ENCODE measurements at regions not wholly inside any gene's neighbourhood (a gene's known extent, or its start where the extent isn't known, plus 50 kb on each side); places are given as distances from the start of the nearest gene placed in this dataset.

- H3K4me1 ChIP-seq (ENCODE audit: insufficient read depth, low read length, severe bottlenecking): no peaks in the 10 kb centered on the region
- no peak overlapping the region for H3K9ac ChIP-seq (ENCODE audit: low read length)
- no peak overlapping the region for H3K27ac ChIP-seq (ENCODE audit: low read depth, low read length, poor library complexity, severe bottlenecking)
- no peaks in the 10 kb centered on the region for H3F3A ChIP-seq (ENCODE audit: insufficient read depth, low read length)
- TF ChIP-seq CTCF (IDR thresholded peaks at IDR 0.05; ENCODE audit: low read length) (no peak), EZH2 (IDR thresholded peaks at IDR 0.05; ENCODE audit: borderline replicate concordance, low read length) (no peak)
- no peak overlapping the region for H3K4me3 ChIP-seq (ENCODE audit: low read depth, low read length, poor library complexity, severe bottlenecking)
- H3K36me3 ChIP-seq (ENCODE audit: insufficient read depth, low read length): no peaks in the 10 kb centered on the region
- no peaks in the 10 kb centered on the region for H3K9me2 ChIP-seq (ENCODE audit: low read depth, low read length)
- no peak overlapping the region for H2AFZ ChIP-seq (ENCODE audit: low read length)
- no peaks in the 10 kb centered on the region for H3K27me3 ChIP-seq (ENCODE audit: insufficient read depth, low read length)
- no peaks in the 10 kb centered on the region for H3K9me3 ChIP-seq (ENCODE audit: low read length)
- no peaks in the 10 kb centered on the region for H4K20me1 ChIP-seq (ENCODE audit: insufficient read depth, low read length)
- H3K79me2 ChIP-seq (ENCODE audit: insufficient read depth, low read length): no peaks in the 10 kb centered on the region
- H3K4me2 ChIP-seq (ENCODE audit: low read length): no peak overlapping the region
Measured at GRCh38 chr12:87925021-87925420, 104.2 kb downstream of the C12orf50 start.

GRCh38 chr12:87924149-87924548 is 105.1 kb downstream of the C12orf50 start:
- H3K9me3 ChIP-seq (ENCODE audit: low read length): no peaks in the 10 kb centered on the region
- no peak overlapping the region for H3K27ac ChIP-seq (ENCODE audit: low read depth, low read length, poor library complexity, severe bottlenecking)
- H3K36me3 ChIP-seq (ENCODE audit: insufficient read depth, low read length): no peaks in the 10 kb centered on the region
- no peak overlapping the region for H3K9ac ChIP-seq (ENCODE audit: low read length)
- H3K27me3 ChIP-seq (ENCODE audit: insufficient read depth, low read length): no peaks in the 10 kb centered on the region
- no peaks in the 10 kb centered on the region for H3K79me2 ChIP-seq (ENCODE audit: insufficient read depth, low read length)
- TF ChIP-seq CTCF (IDR thresholded peaks at IDR 0.05; ENCODE audit: low read length): no peak
- TF ChIP-seq EZH2 (IDR thresholded peaks at IDR 0.05; ENCODE audit: borderline replicate concordance, low read length): no peak
- no peak overlapping the region for H3K4me3 ChIP-seq (ENCODE audit: low read depth, low read length, poor library complexity, severe bottlenecking)
- no peak overlapping the region for H2AFZ ChIP-seq (ENCODE audit: low read length)
- no peaks in the 10 kb centered on the region for H3K4me1 ChIP-seq (ENCODE audit: insufficient read depth, low read length, severe bottlenecking)
- H3F3A ChIP-seq (ENCODE audit: insufficient read depth, low read length): no peaks in the 10 kb centered on the region
- H3K4me2 ChIP-seq (ENCODE audit: low read length): no peak overlapping the region
- no peaks in the 10 kb centered on the region for H4K20me1 ChIP-seq (ENCODE audit: insufficient read depth, low read length)
- no peaks in the 10 kb centered on the region for H3K9me2 ChIP-seq (ENCODE audit: low read depth, low read length)

GRCh38 chr12:87923361-87923760 is 105.8 kb downstream of the C12orf50 start:
- Histone ChIP-seq H2AFZ (ENCODE audit: low read length) (no peak overlapping the region), H3K36me3 (ENCODE audit: insufficient read depth, low read length) (no peaks in the 10 kb centered on the region)

More at GRCh38 chr12:87923361-87923760, 105.8 kb downstream of the C12orf50 start:
- Histone ChIP-seq H3K27me3 (ENCODE audit: insufficient read depth, low read length) (no peaks in the 10 kb centered on the region), H3K9me3 (ENCODE audit: low read length) (no peaks in the 10 kb centered on the region), H3F3A (ENCODE audit: insufficient read depth, low read length) (no peaks in the 10 kb centered on the region), H3K27ac (ENCODE audit: low read depth, low read length, poor library complexity, severe bottlenecking) (no peak overlapping the region), H3K9ac (ENCODE audit: low read length) (no peak overlapping the region), H3K4me2 (ENCODE audit: low read length) (no peak overlapping the region), H4K20me1 (ENCODE audit: insufficient read depth, low read length) (no peaks in the 10 kb centered on the region), H3K9me2 (ENCODE audit: low read depth, low read length) (no peaks in the 10 kb centered on the region), H3K4me1 (ENCODE audit: insufficient read depth, low read length, severe bottlenecking) (no peaks in the 10 kb centered on the region), H3K79me2 (ENCODE audit: insufficient read depth, low read length) (no peaks in the 10 kb centered on the region), H3K4me3 (ENCODE audit: low read depth, low read length, poor library complexity, severe bottlenecking) (no peak overlapping the region)
- TF ChIP-seq CTCF (IDR thresholded peaks at IDR 0.05; ENCODE audit: low read length): no peak
- no peak for TF ChIP-seq EZH2 (IDR thresholded peaks at IDR 0.05; ENCODE audit: borderline replicate concordance, low read length)

Measured in OCI-LY1 (cell line).